ENCODE measurements at regions not wholly inside any gene's neighbourhood (a gene's known extent, or its start where the extent isn't known, plus 50 kb on each side); places are given as distances from the start of the nearest gene placed in this dataset.

GRCh38 chr11:41532413-41532812 lies 73.0 kb upstream of the LRRC4C start:
- TF ChIP-seq CTCF (IDR thresholded peaks at IDR 0.05; ENCODE audit: low read depth, low read length) (no peak), EZH2phosphoT487 (IDR thresholded peaks at IDR 0.05; ENCODE audit: low read depth) (no peak)

Data from OCI-LY3 (cell line).